HepG2 (cell line): ENCODE measurements at regions not wholly inside any gene's neighbourhood (a gene's known extent, or its start where the extent isn't known, plus 50 kb on each side); places are given as distances from the start of the nearest gene placed in this dataset.

ENCODE experiments used
- ATAC-seq: fragments of 200-7000 bp; cut with Tn5 transposase; 3 replicates; pipeline ENCODE4 v1.9.1; 2020; ENCODE audit warnings: mild to moderate bottlenecking, moderate library complexity
- BruUV-seq: library from RNA; stranded (reverse); fragments of 400-500 nt; replicated peaks from 2 replicates; lab custom pipeline; 2021; lab: Mats Ljungman, UMichigan
- CTCF ChIA-PET: fragments of 300-600 bp; formaldehyde crosslinking; extraction: SDS; loops from one replicate; lab custom pipeline; 2021; ENCODE audit warnings: low total read pairs, inconsistent platforms, low intra/inter-chr PET ratio; lab: Yijun Ruan, JAX
- POLR2A ChIA-PET: fragments of 350-600 bp; sonication (Branson Sonifier 250); formaldehyde crosslinking; loops from one replicate; lab custom pipeline; 2020; ENCODE audit warnings: antibody characterized with exemption, inconsistent platforms; lab: Yijun Ruan, JAX
- DNase-seq: peaks from one replicate; pipeline ENCODE4 v3.0.0-alpha.2; 2015; ENCODE audit warnings: low spot score
- FAIRE-seq: peaks from 3 replicates; lab custom pipeline; 2011; peaks lifted over from hg19 to GRCh38; lab: Jason Lieb, UNC
- H2AFZ ChIP-seq: one replicate; pipeline ENCODE4 v1.6.1; 2011; ENCODE audit warnings: low read length, inconsistent platforms
- H3K27ac ChIP-seq: fragments of 300-600 bp; 3 replicates; pipeline ENCODE4 v1.8.0; 2011; ENCODE audit warnings: mixed run types, mild to moderate bottlenecking, mixed read lengths, low read length, inconsistent platforms; ENCODE audit not compliant: insufficient read depth; ENCODE audit errors: extremely low read length
- H3K27me3 ChIP-seq, 2 experiments: fragments of 200-600 bp in 1 of 2; 2 replicates in 1 of 2; 3 replicates in 1 of 2; pipeline versions ENCODE4 v1.6.0 to v1.8.0; 2011; ENCODE audit warnings: low read length in 2 of 2, mild to moderate bottlenecking in 2 of 2, moderate library complexity in 2 of 2, inconsistent platforms in 1 of 2; ENCODE audit not compliant: insufficient read depth in 2 of 2, control insufficient read depth in 1 of 2
- H3K36me3 ChIP-seq, 2 experiments: fragments of 200-600 bp in 1 of 2; replicated peaks in 1 of 2; 2 replicates in 1 of 2; 3 replicates in 1 of 2; pipeline versions ENCODE4 v1.5.1 to v1.8.0; 2011; ENCODE audit warnings: low read length in 2 of 2, inconsistent platforms in 1 of 2; ENCODE audit not compliant: insufficient read depth in 2 of 2, control insufficient read depth in 1 of 2
- H3K4me1 ChIP-seq: 2 replicates; pipeline ENCODE4 v1.5.1; 2012; ENCODE audit warnings: low read length, inconsistent platforms; ENCODE audit not compliant: insufficient read depth
- H3K4me2 ChIP-seq: 2 replicates; pipeline ENCODE4 v1.6.0; 2011; ENCODE audit warnings: low read depth, low read length, inconsistent platforms
- H3K4me3 ChIP-seq, 3 experiments: fragments of 200-600 bp in 1 of 3; sonication (generic), shearing (Covaris generic) in 1 of 3; replicated peaks in 1 of 3; 2 replicates each; pipeline ENCODE4 v1.5.1; 2011 to 2016; ENCODE audit warnings: low read length in 3 of 3, inconsistent platforms in 2 of 3, low read depth in 2 of 3, mild to moderate bottlenecking in 2 of 3, control low read depth in 1 of 3, mixed read lengths in 1 of 3; ENCODE audit not compliant: insufficient read depth in 1 of 3
- H3K79me2 ChIP-seq: one replicate; pipeline ENCODE4 v1.6.1; 2011; ENCODE audit warnings: low read length, inconsistent platforms; ENCODE audit not compliant: insufficient read depth
- H3K9ac ChIP-seq: 2 replicates; pipeline ENCODE4 v1.6.0; 2011; ENCODE audit warnings: mild to moderate bottlenecking, low read depth, low read length, inconsistent platforms; ENCODE audit not compliant: insufficient read depth
- H3K9me3 ChIP-seq: 2 replicates; pipeline ENCODE4 v1.5.1; 2012; ENCODE audit warnings: mild to moderate bottlenecking, low read length
- H4K20me1 ChIP-seq: 2 replicates; pipeline ENCODE4 v1.6.0; 2011; ENCODE audit warnings: inconsistent platforms, mild to moderate bottlenecking, low read length, moderate library complexity; ENCODE audit not compliant: insufficient read depth
- TMF1 ChIP-seq: sonication (generic); formaldehyde crosslinking; IDR thresholded peaks from 2 replicates; pipeline ENCODE4 v1.8.1; 2022; ENCODE audit warnings: low read depth, missing genetic modification reagents
- WGBS: methylation state at CpG from one replicate; pipeline ENCODE4 v1.1.6; 2017; ENCODE audit warnings: low lambda C conversion rate; 5-methylcytosine and 5-hydroxymethylcytosine counted together
- in situ Hi-C: cut with HindIII; loops from 2 replicates; pipeline ENCODE4 v1.10.0; 2017; ENCODE audit warnings: low pct_unique_long_range_greater_than_20kb; ENCODE audit not compliant: extremely low pct_ligation_motif_present
- intact Hi-C: fragments of 100-400 bp; cut with micrococcal nuclease; formaldehyde crosslinking; loops from one replicate; pipeline ENCODE4 v1.10.0; 2022; ENCODE audit not compliant: unreplicated experiment
- TF ChIP-seq, protein P1 (sequence below): sonication (generic); formaldehyde crosslinking; IDR thresholded peaks from 2 replicates; pipeline ENCODE4 v1.5.0; 2020; ENCODE audit warnings: mild to moderate bottlenecking, missing genetic modification reagents, borderline replicate concordance

- TF ChIP-seq, protein P1, sequence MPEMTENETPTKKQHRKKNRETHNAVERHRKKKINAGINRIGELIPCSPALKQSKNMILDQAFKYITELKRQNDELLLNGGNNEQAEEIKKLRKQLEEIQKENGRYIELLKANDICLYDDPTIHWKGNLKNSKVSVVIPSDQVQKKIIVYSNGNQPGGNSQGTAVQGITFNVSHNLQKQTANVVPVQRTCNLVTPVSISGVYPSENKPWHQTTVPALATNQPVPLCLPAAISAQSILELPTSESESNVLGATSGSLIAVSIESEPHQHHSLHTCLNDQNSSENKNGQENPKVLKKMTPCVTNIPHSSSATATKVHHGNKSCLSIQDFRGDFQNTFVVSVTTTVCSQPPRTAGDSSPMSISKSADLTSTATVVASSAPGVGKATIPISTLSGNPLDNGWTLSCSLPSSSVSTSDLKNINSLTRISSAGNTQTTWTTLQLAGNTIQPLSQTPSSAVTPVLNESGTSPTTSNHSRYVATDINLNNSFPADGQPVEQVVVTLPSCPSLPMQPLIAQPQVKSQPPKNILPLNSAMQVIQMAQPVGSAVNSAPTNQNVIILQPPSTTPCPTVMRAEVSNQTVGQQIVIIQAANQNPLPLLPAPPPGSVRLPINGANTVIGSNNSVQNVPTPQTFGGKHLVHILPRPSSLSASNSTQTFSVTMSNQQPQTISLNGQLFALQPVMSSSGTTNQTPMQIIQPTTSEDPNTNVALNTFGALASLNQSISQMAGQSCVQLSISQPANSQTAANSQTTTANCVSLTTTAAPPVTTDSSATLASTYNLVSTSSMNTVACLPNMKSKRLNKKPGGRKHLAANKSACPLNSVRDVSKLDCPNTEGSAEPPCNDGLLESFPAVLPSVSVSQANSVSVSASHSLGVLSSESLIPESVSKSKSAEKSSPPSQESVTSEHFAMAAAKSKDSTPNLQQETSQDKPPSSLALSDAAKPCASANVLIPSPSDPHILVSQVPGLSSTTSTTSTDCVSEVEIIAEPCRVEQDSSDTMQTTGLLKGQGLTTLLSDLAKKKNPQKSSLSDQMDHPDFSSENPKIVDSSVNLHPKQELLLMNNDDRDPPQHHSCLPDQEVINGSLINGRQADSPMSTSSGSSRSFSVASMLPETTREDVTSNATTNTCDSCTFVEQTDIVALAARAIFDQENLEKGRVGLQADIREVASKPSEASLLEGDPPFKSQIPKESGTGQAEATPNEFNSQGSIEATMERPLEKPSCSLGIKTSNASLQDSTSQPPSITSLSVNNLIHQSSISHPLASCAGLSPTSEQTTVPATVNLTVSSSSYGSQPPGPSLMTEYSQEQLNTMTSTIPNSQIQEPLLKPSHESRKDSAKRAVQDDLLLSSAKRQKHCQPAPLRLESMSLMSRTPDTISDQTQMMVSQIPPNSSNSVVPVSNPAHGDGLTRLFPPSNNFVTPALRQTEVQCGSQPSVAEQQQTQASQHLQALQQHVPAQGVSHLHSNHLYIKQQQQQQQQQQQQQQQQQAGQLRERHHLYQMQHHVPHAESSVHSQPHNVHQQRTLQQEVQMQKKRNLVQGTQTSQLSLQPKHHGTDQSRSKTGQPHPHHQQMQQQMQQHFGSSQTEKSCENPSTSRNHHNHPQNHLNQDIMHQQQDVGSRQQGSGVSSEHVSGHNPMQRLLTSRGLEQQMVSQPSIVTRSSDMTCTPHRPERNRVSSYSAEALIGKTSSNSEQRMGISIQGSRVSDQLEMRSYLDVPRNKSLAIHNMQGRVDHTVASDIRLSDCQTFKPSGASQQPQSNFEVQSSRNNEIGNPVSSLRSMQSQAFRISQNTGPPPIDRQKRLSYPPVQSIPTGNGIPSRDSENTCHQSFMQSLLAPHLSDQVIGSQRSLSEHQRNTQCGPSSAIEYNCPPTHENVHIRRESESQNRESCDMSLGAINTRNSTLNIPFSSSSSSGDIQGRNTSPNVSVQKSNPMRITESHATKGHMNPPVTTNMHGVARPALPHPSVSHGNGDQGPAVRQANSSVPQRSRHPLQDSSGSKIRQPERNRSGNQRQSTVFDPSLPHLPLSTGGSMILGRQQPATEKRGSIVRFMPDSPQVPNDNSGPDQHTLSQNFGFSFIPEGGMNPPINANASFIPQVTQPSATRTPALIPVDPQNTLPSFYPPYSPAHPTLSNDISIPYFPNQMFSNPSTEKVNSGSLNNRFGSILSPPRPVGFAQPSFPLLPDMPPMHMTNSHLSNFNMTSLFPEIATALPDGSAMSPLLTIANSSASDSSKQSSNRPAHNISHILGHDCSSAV (CRISPR knock-in tag) = no peak
Measured at GRCh38 chr3:159775372-159775961, 213.2 kb upstream of the IL12A start (continued).

- Histone ChIP-seq H3K27ac (no peak overlapping the region), H3K27me3 (0 out of 5 replicates have a peak, but pooled peaks cover 0 to 4% of the 10 kb centered on the region in 2 experiments), H3K4me1 (no peaks in the 10 kb centered on the region), H3K4me3 (no peak overlapping the region), H4K20me1 (no peaks in the 10 kb centered on the region), H2AFZ (no peak overlapping the region), H3K36me3 (no peaks in the 10 kb centered on the region), H3K9me3 (no peaks in the 10 kb centered on the region), H3K9ac (no peak overlapping the region), H3K4me2 (no peak overlapping the region), H3K79me2 (no peaks in the 10 kb centered on the region)
- intact Hi-C loops (no loop called here), in situ Hi-C loops (no loop called here)
- ATAC-seq = no peak
- CTCF ChIA-PET = no interaction called here
- POLR2A ChIA-PET = no interaction called here
- no TSS peak for BruUV-seq
- WGBS = 75% methylated on average over 4 of the region's 4 CpGs
- no peak for DNase-seq
- FAIRE-seq = no peak
- TF ChIP-seq TMF1 (CRISPR knock-in tag) = no peak
- TF ChIP-seq, all 625 proteins: peak for 0
Measured at GRCh38 chr3:159776779-159777178, 211.9 kb upstream of the IL12A start.
